Right ventricle myocardium inferior (tissue), 1 donor: ENCODE measurements at regions not wholly inside any gene's neighbourhood (a gene's known extent, or its start where the extent isn't known, plus 50 kb on each side); places are given as distances from the start of the nearest gene placed in this dataset.

Experiments used
- ATAC-seq: fragments of 200-7000 bp; cut with Tn5 transposase; one replicate; pipeline ENCODE4 v1.9.1; 2020; ENCODE audit warnings: mild to moderate bottlenecking, moderate library complexity
- DNase-seq: peaks from one replicate; pipeline ENCODE4 v3.0.0; 2021; ENCODE audit errors: missing footprints
- intact Hi-C: fragments of 100-400 bp; cut with DNase I; formaldehyde crosslinking; loops from one replicate; pipeline ENCODE4 v1.11.0; 2022
- donor health status: DM: no; HTN: yes; CAD: no; lungs with severe emphysema.

GRCh38 chr7:116139807-116140206 is 70.5 kb upstream of the TES start:
- intact Hi-C loops: loop anchor here (5.0 kb wide), 1 partner anchor 97 kb away; no protein-coding TSS in a partner anchor
- no peak for DNase-seq
- ATAC-seq: no peak

DNA sequence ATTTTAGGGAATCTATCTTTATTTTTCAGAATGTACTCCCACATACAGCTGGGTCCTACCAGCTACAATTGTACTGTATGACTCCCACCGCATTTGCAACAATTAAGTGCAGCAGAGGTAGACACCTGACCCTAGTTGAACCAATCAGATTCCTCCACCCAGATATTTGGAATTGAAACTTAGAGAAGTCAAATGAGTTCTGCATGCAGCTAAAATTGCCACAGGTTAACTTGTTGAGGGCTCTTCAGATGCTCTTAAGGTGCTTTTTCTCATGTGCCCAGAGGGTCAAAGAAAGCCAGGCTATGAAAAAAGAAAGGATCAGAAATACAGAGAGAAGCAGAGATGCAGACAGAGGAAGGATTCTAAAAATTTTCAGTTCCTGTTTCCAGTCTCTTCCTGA is 68.0 kb upstream of the TES start:
- DNase-seq: no peak
- no peak for ATAC-seq
- intact Hi-C loops: no loop called here

DNA sequence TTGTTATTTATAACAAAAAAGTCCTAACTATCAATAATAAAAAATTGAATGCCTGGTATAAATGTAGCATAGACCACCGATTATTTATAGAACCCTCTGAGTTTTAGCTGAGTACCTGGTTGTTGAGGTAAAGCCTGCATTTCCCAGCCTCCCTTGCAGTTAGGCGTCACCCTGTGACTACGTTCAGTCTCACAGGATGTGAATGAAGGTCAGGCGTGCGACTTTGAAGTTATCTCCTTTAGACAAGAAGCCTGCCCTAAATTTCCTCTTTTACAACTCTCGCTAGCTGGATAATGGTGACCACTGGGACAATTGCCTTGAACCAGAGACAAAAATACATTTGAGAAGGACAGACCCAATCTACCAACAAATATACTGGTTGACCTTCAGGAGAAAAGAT is 67.5 kb upstream of the TES start:
- no peak for DNase-seq
- no peak for ATAC-seq
- intact Hi-C loops: no loop called here

DNA sequence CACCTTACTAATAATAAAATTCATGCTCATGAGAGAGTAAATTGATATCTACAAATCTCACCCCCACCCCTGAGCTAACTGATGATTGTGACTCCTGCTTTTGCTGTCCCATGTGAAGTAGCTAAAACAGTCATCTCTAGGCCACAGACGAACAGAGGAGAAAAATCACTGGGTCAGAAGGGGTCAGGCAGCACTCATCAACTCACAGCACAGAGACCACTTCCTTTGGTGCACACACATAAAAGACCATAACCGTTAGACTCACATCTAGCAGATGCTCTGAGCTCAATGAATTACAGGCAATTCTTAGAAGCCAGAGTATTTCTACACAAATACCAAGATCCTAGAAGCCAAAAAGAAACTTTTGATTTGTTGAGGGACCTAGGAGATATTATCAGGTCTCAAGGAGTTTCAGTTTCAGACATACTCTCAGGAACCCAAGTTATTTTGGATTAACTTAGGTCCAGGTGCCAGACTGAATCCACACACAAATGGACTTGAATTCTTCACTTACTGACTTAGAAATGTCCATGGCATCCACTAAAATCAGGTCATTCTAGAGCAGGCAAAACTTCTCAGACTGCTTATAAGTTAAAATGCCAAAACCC is 65.0 kb upstream of the TES start:
- DNase-seq: no peak
- intact Hi-C loops: no loop called here
- ATAC-seq: no peak

DNA sequence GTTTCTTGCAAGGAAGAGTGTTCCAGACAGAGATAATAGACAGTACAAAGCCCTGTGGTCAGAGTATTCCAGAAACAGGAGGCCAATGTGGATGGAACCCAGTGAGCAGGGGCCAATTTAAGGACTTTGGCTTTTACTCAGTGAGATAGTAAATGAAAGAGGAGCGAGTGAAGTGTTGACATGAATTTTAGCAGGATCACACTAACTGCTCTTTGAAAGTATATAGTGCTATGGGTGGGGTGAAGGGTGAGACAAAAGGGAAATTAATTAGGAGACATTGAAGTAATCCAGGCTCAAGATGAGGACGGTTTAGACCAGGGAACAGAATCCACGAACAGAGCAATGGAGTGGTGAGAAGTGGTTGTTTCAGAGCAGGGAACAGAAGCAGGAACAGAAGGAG is 62.2 kb upstream of the TES start:
- DNase-seq (no peak), ATAC-seq (peak; percentile 52)
- intact Hi-C loops: no loop called here

GRCh38 chr7:116148626-116149025 is 61.7 kb upstream of the TES start:
- intact Hi-C loops: no loop called here
- ATAC-seq (no peak), DNase-seq (no peak)

GRCh38 chr7:116150588-116150987 is 59.8 kb upstream of the TES start:
- ATAC-seq: no peak
- DNase-seq: no peak
- intact Hi-C loops: no loop called here

GRCh38 chr7:116152276-116152675 is 58.1 kb upstream of the TES start:
- intact Hi-C loops: no loop called here
- no peak for ATAC-seq

DNA sequence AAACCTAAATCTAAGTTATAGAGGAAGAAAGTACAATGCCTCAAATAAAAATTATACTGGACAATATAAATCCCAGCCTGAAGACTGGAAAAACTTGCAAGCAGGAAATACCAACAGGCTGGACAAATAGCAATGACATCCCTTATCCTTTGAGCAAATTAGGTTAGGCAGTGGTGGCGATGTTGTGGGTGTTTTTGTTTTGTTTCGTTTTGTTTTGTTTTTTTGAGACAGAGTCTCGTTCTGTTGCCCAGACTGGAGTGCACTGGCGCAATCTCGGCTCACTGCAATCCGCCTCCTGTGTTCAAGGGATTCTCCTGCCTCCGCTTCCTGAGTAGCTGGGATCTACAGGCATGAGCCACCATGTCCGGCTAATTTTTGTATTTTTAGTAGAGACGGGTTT is 57.3 kb upstream of the TES start:
- intact Hi-C loops: no loop called here
- no peak for DNase-seq
- ATAC-seq: no peak

More at GRCh38 chr7:116152276-116152675, 58.1 kb upstream of the TES start:
- DNase-seq: no peak

GRCh38 chr7:116159711-116160110 is 50.6 kb upstream of the TES start:
- intact Hi-C loops: no loop called here
- DNase-seq (no peak), ATAC-seq (no peak)
